Upper lobe of left lung (tissue), 6 donors: ENCODE measurements at regions not wholly inside any gene's neighbourhood (a gene's known extent, or its start where the extent isn't known, plus 50 kb on each side); places are given as distances from the start of the nearest gene placed in this dataset.

ENCODE experiments used
- ATAC-seq, 2 donors: fragments of 200-7000 bp; cut with Tn5 transposase; one replicate each; pipeline ENCODE4 v1.9.1; 2022; ENCODE audit warnings: mild to moderate bottlenecking in 2 of 2, moderate library complexity in 2 of 2; ENCODE audit not compliant: low FRiP score in 2 of 2
- DNase-seq, 2 donors: peaks; one replicate each; pipeline ENCODE4 v3.0.0-alpha.2; 2019 to 2020
- H3K27ac ChIP-seq, 4 donors: fragments of 200-600 bp; sonication (generic); one replicate each; pipeline ENCODE4 v1.5.1; 2016 to 2019
- H3K27me3 ChIP-seq, 4 donors: fragments of 200-600 bp; sonication (generic); one replicate each; pipeline ENCODE4 v1.5.1; 2017 to 2019
- H3K36me3 ChIP-seq, 4 donors: fragments of 200-600 bp; sonication (generic); one replicate each; pipeline ENCODE4 v1.5.1; 2016 to 2019
- H3K4me1 ChIP-seq, 4 donors: fragments of 200-600 bp; sonication (generic); one replicate each; pipeline ENCODE4 v1.5.1; 2018 to 2019
- H3K4me3 ChIP-seq, 4 donors: fragments of 200-600 bp; sonication (generic); one replicate each; pipeline ENCODE4 v1.5.1; 2017 to 2019; ENCODE audit warnings: mild to moderate bottlenecking in 2 of 4, moderate library complexity in 1 of 4
- H3K9me3 ChIP-seq, 4 donors: fragments of 200-600 bp; sonication (generic); one replicate each; pipeline ENCODE4 v1.5.1; 2018 to 2019
- CTCF ChIP-seq, 6 experiments: fragments of 450-650 bp in 4 of 6; fragments of 200-600 bp in 2 of 6; sonication (generic) in 2 of 6; IDR thresholded peaks; one replicate each; pipeline ENCODE4 v1.5.1; 2016 to 2019; ENCODE audit warnings: antibody characterized with exemption in 6 of 6
- EP300 ChIP-seq, 4 donors: sonication (generic); formaldehyde crosslinking; IDR thresholded peaks; one replicate each; pipeline ENCODE4 v1.5.1; 2017; ENCODE audit warnings: antibody characterized with exemption in 4 of 4, control low read depth in 2 of 4
- POLR2A ChIP-seq, 4 donors: fragments of 450-650 bp; IDR thresholded peaks; one replicate each; pipeline ENCODE4 v1.5.1; 2016 to 2017; ENCODE audit warnings: antibody characterized with exemption in 4 of 4, mild to moderate bottlenecking in 2 of 4
- POLR2AphosphoS5 ChIP-seq, 2 donors: sonication (generic); formaldehyde crosslinking; IDR thresholded peaks; one replicate each; pipeline ENCODE4 v1.5.1; 2017; ENCODE audit warnings: antibody characterized with exemption in 2 of 2
- WGBS, 2 donors: methylation state at CpG; one replicate each; pipeline ENCODE4 v1.1.5; 2017 to 2018; 5-methylcytosine and 5-hydroxymethylcytosine counted together
- donor health status: DM: no; HTN: no; CAD: no; lungs with moderate emphysema.
- donor health status: DM: no; HTN: yes; CAD: no; lungs with severe emphysema.

DNA sequence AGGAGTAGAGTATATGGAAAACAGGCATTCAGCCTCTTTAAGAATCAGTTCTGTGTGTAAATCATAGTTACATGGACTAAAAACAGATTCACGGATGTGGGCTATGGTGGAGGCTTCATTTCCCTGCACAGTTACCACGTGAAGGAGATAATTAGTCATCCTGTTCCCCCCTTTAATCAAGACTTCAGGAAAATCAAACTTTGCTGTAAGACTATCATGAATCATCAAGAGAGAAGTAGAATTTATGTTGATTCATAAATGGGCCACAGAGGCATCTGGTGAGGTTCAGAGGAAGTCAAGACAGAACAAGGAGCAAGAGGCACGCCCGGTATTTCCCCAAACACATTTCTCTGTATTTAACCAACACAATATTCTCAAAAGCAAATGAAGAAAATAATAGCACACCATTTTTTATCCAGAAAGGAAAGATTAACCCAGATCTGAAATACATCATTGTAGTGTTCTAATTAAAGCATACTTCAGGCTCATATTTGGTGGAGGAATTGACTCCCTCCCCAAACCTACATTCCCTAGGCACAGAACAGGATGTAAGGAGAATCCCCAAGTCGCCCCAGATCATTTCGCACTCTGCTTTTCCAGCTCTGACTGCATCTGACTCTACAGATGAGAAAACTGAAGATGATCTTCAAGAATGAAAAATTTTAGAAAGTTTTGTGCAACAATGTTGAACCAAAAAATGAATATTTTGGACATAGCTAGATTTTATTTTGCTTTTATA lies 175.8 kb upstream of the GAS1 start:
- Histone ChIP-seq H3K27ac (no peak overlapping the region), H3K36me3 (no peaks in the 10 kb centered on the region), H3K4me3 (no peak overlapping the region), H3K9me3 (no peaks in the 10 kb centered on the region), H3K27me3 (no peaks in the 10 kb centered on the region), H3K4me1 (peaks cover 3 to 11% (median 8%) of the 10 kb centered on the region in 4 donors)
- 45 to 52% methylated on average over 6 of the region's 6 CpGs for WGBS, 2 donors
- no peak for DNase-seq
- ATAC-seq, result peak in 1 of 2 donors; percentile 75
- TF ChIP-seq CTCF (IDR thresholded peaks at IDR 0.05) (no peak), POLR2A (IDR thresholded peaks at IDR 0.05) (no peak), EP300 (IDR thresholded peaks at IDR 0.05) (no peak), POLR2AphosphoS5 (IDR thresholded peaks at IDR 0.05) (no peak)

DNA sequence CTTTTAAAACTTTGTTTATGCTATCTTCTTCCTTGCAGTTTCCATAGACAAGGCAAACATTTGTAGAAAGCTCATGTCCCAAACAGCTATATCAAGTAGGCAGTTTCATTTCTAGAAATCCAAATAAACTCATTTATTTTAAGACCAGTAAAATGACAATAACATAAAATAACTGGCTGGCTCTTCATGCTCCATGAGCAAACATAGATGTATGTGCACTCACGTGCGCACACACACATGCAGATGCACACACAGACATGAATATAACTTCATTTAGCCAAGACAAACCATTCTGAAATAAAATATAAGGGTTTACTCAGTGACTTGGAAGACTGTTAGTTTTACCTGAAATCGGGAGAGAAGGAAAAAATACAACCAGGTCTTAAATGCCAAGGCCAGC lies 176.5 kb upstream of the GAS1 start:
- Histone ChIP-seq H3K27me3 (no peaks in the 10 kb centered on the region), H3K36me3 (no peaks in the 10 kb centered on the region), H3K27ac (no peak overlapping the region), H3K9me3 (no peaks in the 10 kb centered on the region), H3K4me1 (peaks cover 3 to 11% (median 8%) of the 10 kb centered on the region in 4 donors), H3K4me3 (no peak overlapping the region)
- DNase-seq (no peak), ATAC-seq (no peak)
- 80 to 88% methylated on average over 3 of the region's 3 CpGs for WGBS, 2 donors
- TF ChIP-seq POLR2AphosphoS5 (IDR thresholded peaks at IDR 0.05), result no peak

GRCh38 chr9:87125819-87126218 lies 178.5 kb upstream of the GAS1 start:
- DNase-seq (no peak), ATAC-seq (no peak)
- Histone ChIP-seq H3K27me3 (no peaks in the 10 kb centered on the region), H3K36me3 (no peaks in the 10 kb centered on the region), H3K9me3 (no peaks in the 10 kb centered on the region), H3K4me1 (no peaks in the 10 kb centered on the region), H3K4me3 (no peak overlapping the region), H3K27ac (no peak overlapping the region)
- WGBS, 2 donors, result 82% methylated on average over 3 of the region's 3 CpGs
- no peak for TF ChIP-seq POLR2A (IDR thresholded peaks at IDR 0.05)
- TF ChIP-seq CTCF (IDR thresholded peaks at IDR 0.05), result no peak
- no peak for TF ChIP-seq POLR2AphosphoS5 (IDR thresholded peaks at IDR 0.05)
- TF ChIP-seq EP300 (IDR thresholded peaks at IDR 0.05), result no peak

DNA sequence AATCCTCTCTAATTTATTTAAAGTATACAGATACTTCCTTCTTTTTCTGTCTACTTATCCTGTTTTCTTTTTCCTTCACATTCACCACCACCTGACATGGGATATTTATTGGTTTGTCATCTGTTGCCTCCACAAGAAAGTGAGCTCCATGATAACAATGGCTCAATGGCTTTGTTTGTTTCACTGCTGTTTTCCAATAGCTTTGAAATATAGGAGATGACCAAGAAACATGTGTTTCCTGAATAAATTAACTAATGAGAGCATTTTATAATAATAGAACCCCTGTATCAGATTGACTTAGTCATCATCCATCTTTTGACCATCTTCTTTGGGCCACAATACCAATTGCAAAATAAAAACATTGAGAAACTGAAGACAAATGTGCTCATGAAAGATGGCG lies 180.2 kb upstream of the GAS1 start:
- Histone ChIP-seq H3K36me3 (no peaks in the 10 kb centered on the region), H3K4me1 (no peaks in the 10 kb centered on the region), H3K4me3 (no peak overlapping the region), H3K27ac (no peak overlapping the region), H3K9me3 (no peaks in the 10 kb centered on the region), H3K27me3 (no peaks in the 10 kb centered on the region)
- ATAC-seq (no peak), DNase-seq (no peak)
- WGBS, 2 donors, result 81 to 92% methylated on average over 1 of the region's 1 CpG
- no peak for TF ChIP-seq POLR2A (IDR thresholded peaks at IDR 0.05)
- no peak for TF ChIP-seq CTCF (IDR thresholded peaks at IDR 0.05)
- no peak for TF ChIP-seq POLR2AphosphoS5 (IDR thresholded peaks at IDR 0.05)
- TF ChIP-seq EP300 (IDR thresholded peaks at IDR 0.05), result no peak

- ATAC-seq (no peak), DNase-seq (no peak)
- Histone ChIP-seq H3K4me1 (no peaks in the 10 kb centered on the region), H3K27ac (no peak overlapping the region), H3K36me3 (no peaks in the 10 kb centered on the region), H3K9me3 (no peaks in the 10 kb centered on the region), H3K4me3 (no peak overlapping the region), H3K27me3 (no peaks in the 10 kb centered on the region)
- WGBS, 2 donors, result 65 to 82% methylated on average over 2 of the region's 2 CpGs
- TF ChIP-seq EP300 (IDR thresholded peaks at IDR 0.05) (no peak), POLR2A (IDR thresholded peaks at IDR 0.05) (no peak), POLR2AphosphoS5 (IDR thresholded peaks at IDR 0.05) (no peak), CTCF (IDR thresholded peaks at IDR 0.05) (no peak)
Measured at GRCh38 chr9:87127978-87128614, 180.8 kb upstream of the GAS1 start.
